DOHH2 (cell line): ENCODE measurements at regions not wholly inside any gene's neighbourhood (a gene's known extent, or its start where the extent isn't known, plus 50 kb on each side); places are given as distances from the start of the nearest gene placed in this dataset.

Source experiments
- H3F3A ChIP-seq: fragments of 200-600 bp; sonication (generic), shearing (Covaris generic); 2 replicates; pipeline ENCODE4 v1.6.0; 2016; ENCODE audit warnings: antibody characterized with exemption, mild to moderate bottlenecking; ENCODE audit not compliant: control insufficient read depth, insufficient read depth
- H3K27ac ChIP-seq: fragments of 200-600 bp; sonication (generic); 2 replicates; pipeline ENCODE4 v1.5.1; 2014; ENCODE audit warnings: low read depth, mild to moderate bottlenecking, low read length, moderate library complexity
- H3K27me3 ChIP-seq: fragments of 200-600 bp; sonication (generic); 2 replicates; pipeline ENCODE4 v1.6.1; 2014; ENCODE audit warnings: mild to moderate bottlenecking, low read length, mixed read lengths; ENCODE audit not compliant: control insufficient read depth
- H3K36me3 ChIP-seq: fragments of 200-600 bp; sonication (generic); 2 replicates; pipeline ENCODE4 v1.6.1; 2014; ENCODE audit warnings: mild to moderate bottlenecking, low read length, moderate library complexity, mixed read lengths; ENCODE audit not compliant: control insufficient read depth
- H3K4me1 ChIP-seq: fragments of 200-600 bp; sonication (generic); 2 replicates; pipeline ENCODE4 v1.6.1; 2014; ENCODE audit warnings: mild to moderate bottlenecking, low read length, mixed read lengths; ENCODE audit not compliant: control insufficient read depth
- H3K4me2 ChIP-seq: fragments of 200-600 bp; sonication (generic); 2 replicates; pipeline ENCODE4 v1.6.0; 2014; ENCODE audit warnings: mild to moderate bottlenecking, low read length, moderate library complexity
- H3K4me3 ChIP-seq: fragments of 200-600 bp; sonication (generic); 2 replicates; pipeline ENCODE4 v1.5.1; 2014; ENCODE audit warnings: mild to moderate bottlenecking, low read length, mixed read lengths
- H3K79me2 ChIP-seq: fragments of 200-600 bp; sonication (generic); 2 replicates; pipeline ENCODE4 v1.6.1; 2014; ENCODE audit warnings: mild to moderate bottlenecking, low read length, mixed read lengths; ENCODE audit not compliant: control insufficient read depth
- H3K9me2 ChIP-seq: fragments of 200-600 bp; sonication (generic); replicated peaks from 2 replicates; pipeline ENCODE4 v1.6.1; 2014; ENCODE audit warnings: mild to moderate bottlenecking, low read length, mixed read lengths; ENCODE audit not compliant: control insufficient read depth
- H3K9me3 ChIP-seq: fragments of 200-600 bp; sonication (generic); 2 replicates; pipeline ENCODE4 v1.6.1; 2014; ENCODE audit warnings: antibody characterized with exemption, low read length, mixed read lengths; ENCODE audit not compliant: control insufficient read depth, insufficient read depth
- H4K20me1 ChIP-seq: fragments of 200-600 bp; sonication (generic); 2 replicates; pipeline ENCODE4 v1.6.0; 2014; ENCODE audit warnings: low read depth, mild to moderate bottlenecking, antibody characterized with exemption, low read length, moderate library complexity; ENCODE audit not compliant: control insufficient read depth, insufficient read depth
- CTCF ChIP-seq: fragments of 200-600 bp; sonication (generic); IDR thresholded peaks from one replicate; pipeline ENCODE4 v1.5.1; 2014; ENCODE audit warnings: antibody characterized with exemption, mild to moderate bottlenecking, low read depth, low read length; ENCODE audit not compliant: poor library complexity, severe bottlenecking
- EZH2phosphoT487 ChIP-seq: fragments of 200-600 bp; sonication (generic); IDR thresholded peaks from 2 replicates; pipeline ENCODE4 v1.6.1; 2017; ENCODE audit warnings: borderline replicate concordance, mild to moderate bottlenecking, antibody characterized with exemption, low read length, moderate library complexity, mixed read lengths

DNA sequence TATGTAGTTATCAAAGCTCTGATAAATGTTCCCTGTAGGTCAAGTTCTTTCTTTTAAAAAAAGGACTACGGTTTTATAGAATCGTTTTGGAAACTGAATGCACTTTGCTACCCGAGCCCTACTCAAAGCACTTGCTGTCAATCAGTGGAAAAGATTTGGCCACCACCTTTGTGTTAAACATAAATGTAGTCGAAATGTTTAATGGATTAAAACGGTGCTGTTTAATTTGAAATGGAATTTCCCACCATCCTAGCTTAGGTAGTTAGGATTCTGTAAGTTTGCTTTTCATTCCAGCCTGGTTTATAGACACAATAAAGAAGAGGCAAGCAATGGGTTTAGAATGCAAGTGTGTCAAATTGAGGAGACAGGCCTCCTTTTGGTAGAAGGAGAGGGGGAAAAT, 69.4 kb upstream of the MMADHC start:
- Histone ChIP-seq H3K4me3 (no peak overlapping the region), H3K9me3 (no peaks in the 10 kb centered on the region), H3K9me2 (no peaks in the 10 kb centered on the region), H3K79me2 (no peaks in the 10 kb centered on the region), H3F3A (no peaks in the 10 kb centered on the region), H3K4me2 (no peak overlapping the region), H3K4me1 (no peaks in the 10 kb centered on the region), H3K27me3 (no peaks in the 10 kb centered on the region), H3K36me3 (no peaks in the 10 kb centered on the region), H4K20me1 (no peaks in the 10 kb centered on the region), H3K27ac (no peak overlapping the region)
- no peak for TF ChIP-seq EZH2phosphoT487
- no peak for TF ChIP-seq CTCF

DNA sequence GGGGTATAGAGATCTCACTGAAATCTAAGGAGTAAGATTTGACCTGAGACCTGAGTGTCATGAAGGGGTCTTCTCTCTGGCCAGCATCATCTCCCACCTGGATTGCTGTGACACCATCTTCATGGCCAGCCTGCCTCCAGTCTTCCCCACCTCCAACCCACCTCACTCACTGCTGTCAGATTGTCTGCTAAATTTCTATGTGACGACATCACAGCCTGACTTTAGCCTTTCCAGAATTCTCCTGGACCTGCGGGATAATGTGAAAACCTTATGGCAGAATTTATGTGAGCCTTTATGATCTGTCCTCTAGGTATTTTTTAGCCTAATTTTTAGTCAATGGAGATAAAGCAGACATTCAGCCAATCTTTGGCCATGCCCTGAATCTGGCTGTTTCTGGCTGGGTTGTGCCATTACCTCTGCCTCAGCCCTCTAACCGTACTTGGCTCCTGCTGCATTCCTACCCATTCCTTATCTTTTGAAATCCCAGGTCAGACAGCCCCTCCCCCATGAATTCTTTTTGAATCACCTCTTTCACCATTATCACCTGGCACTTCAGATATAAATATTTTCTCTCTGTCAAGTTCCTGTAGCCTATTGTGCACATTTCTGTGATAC, 66.4 kb upstream of the MMADHC start:
- H3F3A ChIP-seq, result no peaks in the 10 kb centered on the region
- no peaks in the 10 kb centered on the region for H3K27me3 ChIP-seq
- no peak overlapping the region for H3K4me2 ChIP-seq
- H3K79me2 ChIP-seq, result no peaks in the 10 kb centered on the region
- H3K9me3 ChIP-seq, result no peaks in the 10 kb centered on the region
- no peaks in the 10 kb centered on the region for H3K4me1 ChIP-seq
- no peaks in the 10 kb centered on the region for H3K36me3 ChIP-seq
- no peak overlapping the region for H3K4me3 ChIP-seq
- H3K27ac ChIP-seq, result no peak overlapping the region
- H3K9me2 ChIP-seq, result no peaks in the 10 kb centered on the region
- no peaks in the 10 kb centered on the region for H4K20me1 ChIP-seq
- TF ChIP-seq EZH2phosphoT487, result no peak
- no peak for TF ChIP-seq CTCF

GRCh38 chr2:149652926-149653325, 65.4 kb upstream of the MMADHC start:
- no peaks in the 10 kb centered on the region for H3K4me1 ChIP-seq
- H3K4me2 ChIP-seq, result no peak overlapping the region
- no peaks in the 10 kb centered on the region for H3K36me3 ChIP-seq
- H3K9me2 ChIP-seq, result no peaks in the 10 kb centered on the region
- H3K4me3 ChIP-seq, result no peak overlapping the region
- no peaks in the 10 kb centered on the region for H3K9me3 ChIP-seq
- TF ChIP-seq EZH2phosphoT487, result no peak
- no peak overlapping the region for H3K27ac ChIP-seq
- no peaks in the 10 kb centered on the region for H3K79me2 ChIP-seq
- no peaks in the 10 kb centered on the region for H3F3A ChIP-seq
- H4K20me1 ChIP-seq, result no peaks in the 10 kb centered on the region
- H3K27me3 ChIP-seq, result no peaks in the 10 kb centered on the region

DNA sequence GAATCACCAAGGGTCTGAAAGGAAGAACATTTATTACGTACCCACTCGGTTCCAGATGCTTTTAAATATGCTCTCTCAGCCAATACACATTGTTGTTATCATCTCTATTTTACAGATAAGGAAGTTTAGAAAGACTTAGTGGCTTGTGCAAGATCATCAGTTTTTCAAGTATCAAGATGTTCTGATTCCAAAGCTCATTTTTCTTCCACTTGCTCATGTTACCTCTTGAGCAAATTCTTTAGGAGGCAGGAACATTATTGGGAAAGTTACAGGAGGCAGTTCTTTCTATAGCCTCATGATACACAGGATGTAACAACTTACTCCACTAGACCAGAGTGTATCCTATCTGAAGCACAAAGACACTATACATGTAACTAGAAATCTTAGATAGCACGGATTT, 65.0 kb upstream of the MMADHC start:
- H3K27me3 ChIP-seq, result no peaks in the 10 kb centered on the region
- no peaks in the 10 kb centered on the region for H3K79me2 ChIP-seq
- no peak overlapping the region for H3K4me2 ChIP-seq
- TF ChIP-seq EZH2phosphoT487, result no peak
- TF ChIP-seq CTCF, result no peak
- H3K27ac ChIP-seq, result no peak overlapping the region
- H3K4me3 ChIP-seq, result no peak overlapping the region
- H3K4me1 ChIP-seq, result no peaks in the 10 kb centered on the region
- H3K36me3 ChIP-seq, result no peaks in the 10 kb centered on the region
- no peaks in the 10 kb centered on the region for H4K20me1 ChIP-seq
- H3K9me2 ChIP-seq, result no peaks in the 10 kb centered on the region
- no peaks in the 10 kb centered on the region for H3F3A ChIP-seq
- no peaks in the 10 kb centered on the region for H3K9me3 ChIP-seq
